ENCODE measurements at regions not wholly inside any gene's neighbourhood (a gene's known extent, or its start where the extent isn't known, plus 50 kb on each side); places are given as distances from the start of the nearest gene placed in this dataset.
A peak's percentile ranks its signal among the peaks of the same experiment; 100 is the strongest.

GRCh38 chr22:27578937-27579617 is 222.5 kb downstream of the MN1 start:
- H3K27me3 ChIP-seq = no peaks in the 10 kb centered on the region
- H3K4me3 ChIP-seq = no peak overlapping the region
- TF ChIP-seq CTCF (IDR thresholded peaks at IDR 0.05; ENCODE audit: low read depth, low read length) = no peak
- no peaks in the 10 kb centered on the region for H3K36me3 ChIP-seq
- DNase-seq (ENCODE audit: low read depth in 1 of 2, low spot score in 1 of 2) = peak in 1 of 2 donors; percentile 89
- H3K27ac ChIP-seq = no peak overlapping the region
- no peaks in the 10 kb centered on the region for H3K9me3 ChIP-seq (ENCODE audit: low read depth)
- peaks cover 3% of the 10 kb centered on the region for H3K4me1 ChIP-seq (ENCODE audit: low read depth)

- no peaks in the 10 kb centered on the region for H3K4me1 ChIP-seq (ENCODE audit: low read depth)
- no peak for TF ChIP-seq CTCF (IDR thresholded peaks at IDR 0.05; ENCODE audit: low read depth, low read length)
- no peak overlapping the region for H3K4me3 ChIP-seq
These were observed 221.2 kb downstream of the MN1 start for GRCh38 chr22:27580311-27580897.

GRCh38 chr22:27581236-27581635 is 220.3 kb downstream of the MN1 start:
- Histone ChIP-seq H3K27me3 (no peaks in the 10 kb centered on the region), H3K9me3 (ENCODE audit: low read depth) (no peaks in the 10 kb centered on the region), H3K27ac (no peak overlapping the region), H3K36me3 (no peaks in the 10 kb centered on the region), H3K4me3 (no peak overlapping the region), H3K4me1 (ENCODE audit: low read depth) (no peaks in the 10 kb centered on the region)
- no peak for DNase-seq (ENCODE audit: low read depth in 1 of 2, low spot score in 1 of 2)
- no peak for TF ChIP-seq CTCF (IDR thresholded peaks at IDR 0.05; ENCODE audit: low read depth, low read length)

More at GRCh38 chr22:27580311-27580897, 221.2 kb downstream of the MN1 start:
- no peak overlapping the region for H3K27ac ChIP-seq
- H3K9me3 ChIP-seq (ENCODE audit: low read depth) = no peaks in the 10 kb centered on the region
- no peaks in the 10 kb centered on the region for H3K36me3 ChIP-seq
- H3K27me3 ChIP-seq = no peaks in the 10 kb centered on the region
- no peak for DNase-seq (ENCODE audit: low read depth in 1 of 2, low spot score in 1 of 2)

GRCh38 chr22:27581688-27582087 is 219.9 kb downstream of the MN1 start:
- Histone ChIP-seq H3K9me3 (ENCODE audit: low read depth) (no peaks in the 10 kb centered on the region), H3K36me3 (no peaks in the 10 kb centered on the region), H3K4me3 (no peak overlapping the region), H3K4me1 (ENCODE audit: low read depth) (no peaks in the 10 kb centered on the region), H3K27me3 (no peaks in the 10 kb centered on the region), H3K27ac (no peak overlapping the region)
- TF ChIP-seq CTCF (IDR thresholded peaks at IDR 0.05; ENCODE audit: low read depth, low read length) = no peak
- peak in 1 of 2 donors; percentile 78 for DNase-seq (ENCODE audit: low read depth in 1 of 2, low spot score in 1 of 2)

GRCh38 chr22:27583856-27584255 is 217.7 kb downstream of the MN1 start:
- DNase-seq (ENCODE audit: low read depth in 1 of 2, low spot score in 1 of 2) = no peak
- no peak overlapping the region for H3K27ac ChIP-seq
- no peaks in the 10 kb centered on the region for H3K27me3 ChIP-seq
- TF ChIP-seq CTCF (IDR thresholded peaks at IDR 0.05; ENCODE audit: low read depth, low read length) = no peak
- no peaks in the 10 kb centered on the region for H3K9me3 ChIP-seq (ENCODE audit: low read depth)
- no peaks in the 10 kb centered on the region for H3K36me3 ChIP-seq
- H3K4me3 ChIP-seq = no peak overlapping the region
- H3K4me1 ChIP-seq (ENCODE audit: low read depth) = no peaks in the 10 kb centered on the region

All from cardiac muscle cell (in vitro differentiated cells and primary cell).